Neutrophil (primary cell): ENCODE measurements at regions not wholly inside any gene's neighbourhood (a gene's known extent, or its start where the extent isn't known, plus 50 kb on each side); places are given as distances from the start of the nearest gene placed in this dataset.

Experiments
- H3K27ac ChIP-seq: fragments of 200-600 bp; sonication (generic); 2 replicates; pipeline ENCODE4 v1.5.1; 2016; ENCODE audit warnings: mild to moderate bottlenecking, moderate library complexity
- H3K27me3 ChIP-seq: fragments of 200-600 bp; sonication (generic); 2 replicates; pipeline ENCODE4 v1.6.0; 2016; ENCODE audit warnings: mild to moderate bottlenecking
- H3K36me3 ChIP-seq: fragments of 200-600 bp; sonication (generic); 2 replicates; pipeline ENCODE4 v1.5.1; 2017
- H3K4me1 ChIP-seq, 2 experiments: fragments of 200-600 bp in 1 of 2; sonication (generic) in 1 of 2; 1 replicate in 1 of 2; 2 replicates in 1 of 2; pipeline versions ENCODE4 v1.5.1 to v1.6.1; 2013 to 2016; ENCODE audit warnings: low read depth in 1 of 2, low read length in 1 of 2, mild to moderate bottlenecking in 1 of 2, moderate library complexity in 1 of 2; ENCODE audit not compliant: control insufficient read depth in 1 of 2, insufficient read depth in 1 of 2
- H3K4me3 ChIP-seq, 2 experiments: fragments of 200-600 bp in 1 of 2; sonication (generic) in 1 of 2; 1 replicate in 1 of 2; 2 replicates in 1 of 2; pipeline ENCODE4 v1.5.1; 2013 to 2016; ENCODE audit warnings: low read depth in 1 of 2, low read length in 1 of 2, mild to moderate bottlenecking in 1 of 2, moderate library complexity in 1 of 2
- H3K9me3 ChIP-seq: fragments of 200-600 bp; sonication (generic); 2 replicates; pipeline ENCODE4 v1.5.1; 2016
- CTCF ChIP-seq: fragments of 200-600 bp; sonication (generic); IDR thresholded peaks from 2 replicates; pipeline ENCODE4 v1.5.1; 2016; ENCODE audit warnings: antibody characterized with exemption

DNA sequence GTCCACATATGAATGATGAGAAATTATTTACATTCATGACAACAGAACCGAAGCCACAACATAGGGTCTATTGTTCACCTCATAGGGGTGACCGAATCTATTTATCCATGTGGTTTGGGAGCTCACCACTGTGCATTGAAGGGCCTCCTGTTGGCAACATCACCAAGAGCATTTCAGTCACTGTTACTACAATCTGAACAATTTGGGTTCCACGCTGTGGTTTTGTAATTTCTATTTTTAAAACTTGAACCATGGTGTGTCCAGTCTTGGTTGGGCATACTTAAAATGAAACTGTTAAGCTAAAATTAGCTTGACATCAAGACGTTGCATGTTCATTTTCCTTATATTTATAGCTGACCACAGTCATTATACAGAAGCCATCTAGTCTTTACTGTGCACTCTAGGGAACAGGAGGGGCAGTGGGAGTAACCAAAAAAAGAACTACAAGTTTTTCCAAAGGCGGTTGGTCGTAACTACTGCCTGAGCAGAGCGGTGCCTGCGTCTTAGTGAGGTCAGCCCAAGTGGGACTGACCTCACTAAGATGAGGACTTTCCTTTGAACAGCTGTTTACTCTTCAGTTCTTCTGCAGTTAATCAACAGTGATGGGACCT lies 192.1 kb downstream of the SPRY1 start:
- H3K9me3 ChIP-seq: no peaks in the 10 kb centered on the region
- no peak overlapping the region for H3K27ac ChIP-seq

DNA sequence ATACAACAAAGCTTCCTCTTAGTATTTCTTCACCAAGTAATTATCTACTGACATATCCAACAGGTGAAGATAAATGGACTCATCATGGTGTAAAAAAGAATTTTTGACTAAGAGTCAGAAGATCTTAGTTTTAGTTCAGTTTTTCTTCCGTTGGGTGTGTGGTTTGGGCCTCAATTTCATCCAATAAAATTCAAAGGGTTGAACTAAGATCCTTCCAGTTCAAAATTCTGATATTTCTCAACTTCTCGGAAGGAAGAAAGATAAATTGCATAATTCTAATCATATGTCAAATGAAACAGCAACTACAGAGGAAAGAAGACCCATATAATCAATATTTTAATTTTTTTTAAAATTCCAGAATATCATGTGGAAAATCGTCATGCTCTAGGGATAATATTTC lies 192.7 kb downstream of the SPRY1 start:
- Histone ChIP-seq H3K9me3 (no peaks in the 10 kb centered on the region), H3K36me3 (no peaks in the 10 kb centered on the region), H3K27me3 (no peaks in the 10 kb centered on the region), H3K4me1 (no peaks in the 10 kb centered on the region), H3K4me3 (no peak overlapping the region), H3K27ac (no peak overlapping the region)
- no peak for TF ChIP-seq CTCF

More for the DNA sequence above, 192.1 kb downstream of the SPRY1 start:
- no peak for TF ChIP-seq CTCF
- Histone ChIP-seq H3K4me1 (no peaks in the 10 kb centered on the region), H3K4me3 (no peak overlapping the region), H3K27me3 (no peaks in the 10 kb centered on the region), H3K36me3 (no peaks in the 10 kb centered on the region)

GRCh38 chr4:123591875-123592274 lies 195.3 kb downstream of the SPRY1 start:
- Histone ChIP-seq H3K27ac (no peak overlapping the region), H3K4me1 (no peaks in the 10 kb centered on the region), H3K4me3 (no peak overlapping the region), H3K9me3 (no peaks in the 10 kb centered on the region), H3K36me3 (no peaks in the 10 kb centered on the region), H3K27me3 (no peaks in the 10 kb centered on the region)
- TF ChIP-seq CTCF: no peak

GRCh38 chr4:123593655-123594054 lies 197.1 kb downstream of the SPRY1 start:
- no peaks in the 10 kb centered on the region for H3K9me3 ChIP-seq
- TF ChIP-seq CTCF: no peak

DNA sequence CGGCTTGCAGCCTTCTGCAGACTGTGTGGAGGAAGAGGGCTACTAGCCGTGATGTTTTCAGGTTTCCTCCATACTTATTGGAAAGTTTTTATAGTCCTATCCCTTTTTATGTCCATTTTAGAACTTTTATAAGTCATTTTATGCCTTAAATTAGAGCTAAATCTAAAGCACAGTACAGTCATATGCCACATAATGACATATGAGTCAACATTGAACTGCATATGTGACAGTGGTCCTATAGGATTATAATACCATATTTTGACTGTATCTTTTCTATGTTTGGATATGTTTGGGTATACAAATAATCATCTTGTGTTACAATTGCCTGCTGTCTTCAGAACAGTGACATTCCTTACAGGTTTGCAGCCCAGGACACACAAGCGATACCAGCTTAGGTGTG lies 200.2 kb downstream of the SPRY1 start:
- no peak for TF ChIP-seq CTCF
- Histone ChIP-seq H3K27me3 (no peaks in the 10 kb centered on the region), H3K4me1 (peaks cover 18 to 25% of the 10 kb centered on the region in 2 experiments), H3K9me3 (no peaks in the 10 kb centered on the region), H3K4me3 (no peak overlapping the region), H3K36me3 (no peaks in the 10 kb centered on the region), H3K27ac (no peak overlapping the region)

More at GRCh38 chr4:123593655-123594054, 197.1 kb downstream of the SPRY1 start:
- Histone ChIP-seq H3K4me3 (no peak overlapping the region), H3K4me1 (peaks cover 1 to 6% of the 10 kb centered on the region in 2 experiments), H3K27me3 (no peaks in the 10 kb centered on the region), H3K36me3 (no peaks in the 10 kb centered on the region), H3K27ac (no peak overlapping the region)
